CD4-positive, alpha-beta T cell (primary cell): ENCODE measurements at regions not wholly inside any gene's neighbourhood (a gene's known extent, or its start where the extent isn't known, plus 50 kb on each side); places are given as distances from the start of the nearest gene placed in this dataset.

Experiments used
- ATAC-seq: fragments of 200-7000 bp; cut with Tn5 transposase; one replicate; pipeline ENCODE4 v1.10.0; 2022; ENCODE audit warnings: mild to moderate bottlenecking; ENCODE audit not compliant: poor library complexity
- CTCF ChIA-PET: fragments of 350-600 bp; sonication (Branson Sonifier 250); formaldehyde crosslinking; loops from one replicate; lab custom pipeline; 2021; ENCODE audit warnings: antibody characterized with exemption, inconsistent platforms; lab: Charles Lee
- POLR2A ChIA-PET: fragments of 350-600 bp; sonication (Branson Sonifier 250); formaldehyde crosslinking; loops from one replicate; lab custom pipeline; 2021; ENCODE audit warnings: antibody characterized with exemption, inconsistent platforms; lab: Charles Lee
- DNase-seq, 14 experiments: peaks; one replicate each; pipeline ENCODE4 v3.0.0-alpha.2; 2013 to 2020; ENCODE audit warnings: mixed read lengths in 2 of 14
- H3K27ac ChIP-seq, 2 donors: one replicate each; pipeline versions ENCODE4 v1.5.1 to v1.7.0; 2013; ENCODE audit warnings: low read length in 2 of 2, low read depth in 1 of 2, mild to moderate bottlenecking in 1 of 2
- H3K27me3 ChIP-seq, 2 experiments: 1 replicate in 1 of 2; 2 replicates in 1 of 2; pipeline versions ENCODE4 v1.6.1 to v1.7.0; 2013; ENCODE audit warnings: low read length in 2 of 2, control low read depth in 1 of 2, mild to moderate bottlenecking in 1 of 2, moderate library complexity in 1 of 2; ENCODE audit not compliant: insufficient read depth in 2 of 2, control insufficient read depth in 1 of 2
- H3K36me3 ChIP-seq: one replicate; pipeline ENCODE4 v1.6.1; 2013; ENCODE audit warnings: low read length, control low read depth; ENCODE audit not compliant: insufficient read depth
- H3K4me1 ChIP-seq: one replicate; pipeline ENCODE4 v1.6.1; 2013; ENCODE audit warnings: low read length, control low read depth; ENCODE audit not compliant: insufficient read depth
- H3K4me3 ChIP-seq: one replicate; pipeline ENCODE4 v1.5.1; 2013; ENCODE audit warnings: mild to moderate bottlenecking, low read length, moderate library complexity
- H3K9me3 ChIP-seq, 2 experiments: 1 replicate in 1 of 2; 2 replicates in 1 of 2; pipeline versions ENCODE4 v1.6.1 to v1.7.0; 2013; ENCODE audit warnings: low read length in 2 of 2, mild to moderate bottlenecking in 2 of 2, control low read depth in 1 of 2, moderate library complexity in 1 of 2; ENCODE audit not compliant: control insufficient read depth in 1 of 2, insufficient read depth in 1 of 2
- H3K27ac Mint-ChIP-seq: one replicate; pipeline ENCODE4 v1.8.0; 2020; ENCODE audit warnings: mixed read lengths
- H3K27me3 Mint-ChIP-seq: one replicate; pipeline ENCODE4 v1.8.0; 2021; ENCODE audit warnings: mixed read lengths
- H3K36me3 Mint-ChIP-seq: one replicate; pipeline ENCODE4 v1.8.0; 2021; ENCODE audit warnings: low read depth, mixed read lengths
- H3K4me1 Mint-ChIP-seq: one replicate; pipeline ENCODE4 v1.8.0; 2021; ENCODE audit warnings: low read depth, mixed read lengths
- H3K4me3 Mint-ChIP-seq: one replicate; pipeline ENCODE4 v1.8.0; 2020; ENCODE audit warnings: mild to moderate bottlenecking, mixed read lengths
- H3K9me3 Mint-ChIP-seq: one replicate; pipeline ENCODE4 v1.8.0; 2020; ENCODE audit warnings: mixed read lengths
- intact Hi-C, 2 experiments: fragments of 100-400 bp; cut with DNase I in 1 of 2; cut with micrococcal nuclease in 1 of 2; formaldehyde crosslinking; loops; one replicate each; pipeline versions ENCODE4 v1.15.1 to v1.9.0; 2023 to 2025; cut with DNase I, micrococcal nuclease
- TF ChIP-seq, protein P1 (sequence below): fragments of 200-600 bp; IDR thresholded peaks from one replicate; pipeline ENCODE4 v1.8.0; 2022; ENCODE audit warnings: antibody characterized with exemption, mild to moderate bottlenecking

DNA sequence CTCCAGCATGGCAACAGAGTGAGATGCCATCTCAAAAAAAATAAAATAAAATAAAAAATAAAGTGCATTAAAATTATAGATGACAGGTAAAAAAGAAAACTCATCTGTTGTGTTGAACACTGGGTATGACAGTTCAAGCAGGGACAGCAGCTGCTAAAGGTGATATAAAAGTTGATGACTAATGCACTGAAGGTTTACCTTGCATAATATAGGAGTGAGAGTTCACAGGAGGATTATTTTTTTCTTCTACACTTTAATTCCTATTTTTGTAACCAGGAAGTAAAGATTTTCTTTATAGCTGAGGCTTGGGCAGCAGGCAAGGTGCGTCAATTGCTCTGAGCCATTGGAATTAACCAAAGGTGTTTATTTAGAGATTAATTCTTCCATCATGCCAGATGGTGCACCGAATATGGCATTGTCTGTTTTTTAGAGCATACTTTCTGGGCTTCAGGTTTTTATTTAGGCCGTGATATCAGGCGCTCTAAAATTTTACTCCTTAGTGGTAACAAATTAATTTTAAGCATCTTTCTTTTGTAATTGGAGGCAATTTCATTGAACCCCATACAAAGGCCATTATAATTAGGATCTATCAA lies 337.0 kb upstream of the SLC10A2 start:
- peaks cover 0 to 6% of the 10 kb centered on the region in 2 experiments for H3K9me3 ChIP-seq
- CTCF ChIA-PET = no interaction called here
- no peaks in the 10 kb centered on the region for H3K36me3 ChIP-seq
- no peaks in the 10 kb centered on the region for H3K4me1 ChIP-seq
- intact Hi-C loops = no loop called here
- Mint-ChIP-seq H3K4me3 (no peak overlapping the region), H3K27me3 (no peaks in the 10 kb centered on the region), H3K9me3 (peaks cover 7% of the 10 kb centered on the region), H3K27ac (no peak overlapping the region), H3K36me3 (no peaks in the 10 kb centered on the region), H3K4me1 (no peaks in the 10 kb centered on the region)
- H3K27me3 ChIP-seq = no peaks in the 10 kb centered on the region
- POLR2A ChIA-PET = no interaction called here
- no peak overlapping the region for H3K4me3 ChIP-seq
- ATAC-seq = no peak
- TF ChIP-seq, protein P1, sequence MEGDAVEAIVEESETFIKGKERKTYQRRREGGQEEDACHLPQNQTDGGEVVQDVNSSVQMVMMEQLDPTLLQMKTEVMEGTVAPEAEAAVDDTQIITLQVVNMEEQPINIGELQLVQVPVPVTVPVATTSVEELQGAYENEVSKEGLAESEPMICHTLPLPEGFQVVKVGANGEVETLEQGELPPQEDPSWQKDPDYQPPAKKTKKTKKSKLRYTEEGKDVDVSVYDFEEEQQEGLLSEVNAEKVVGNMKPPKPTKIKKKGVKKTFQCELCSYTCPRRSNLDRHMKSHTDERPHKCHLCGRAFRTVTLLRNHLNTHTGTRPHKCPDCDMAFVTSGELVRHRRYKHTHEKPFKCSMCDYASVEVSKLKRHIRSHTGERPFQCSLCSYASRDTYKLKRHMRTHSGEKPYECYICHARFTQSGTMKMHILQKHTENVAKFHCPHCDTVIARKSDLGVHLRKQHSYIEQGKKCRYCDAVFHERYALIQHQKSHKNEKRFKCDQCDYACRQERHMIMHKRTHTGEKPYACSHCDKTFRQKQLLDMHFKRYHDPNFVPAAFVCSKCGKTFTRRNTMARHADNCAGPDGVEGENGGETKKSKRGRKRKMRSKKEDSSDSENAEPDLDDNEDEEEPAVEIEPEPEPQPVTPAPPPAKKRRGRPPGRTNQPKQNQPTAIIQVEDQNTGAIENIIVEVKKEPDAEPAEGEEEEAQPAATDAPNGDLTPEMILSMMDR = no peak
- no peak overlapping the region for H3K27ac ChIP-seq
- no peak for DNase-seq

GRCh38 chr13:103395139-103395538 lies 328.9 kb upstream of the SLC10A2 start:
- intact Hi-C loops = no loop called here
- POLR2A ChIA-PET = no interaction called here
- Mint-ChIP-seq H3K4me3 (no peak overlapping the region), H3K36me3 (no peaks in the 10 kb centered on the region), H3K4me1 (no peaks in the 10 kb centered on the region), H3K9me3 (peaks cover 7% of the 10 kb centered on the region), H3K27ac (no peak overlapping the region), H3K27me3 (no peaks in the 10 kb centered on the region)
- TF ChIP-seq, protein P1 = no peak
- no peak for ATAC-seq
- Histone ChIP-seq H3K4me3 (no peak overlapping the region), H3K36me3 (no peaks in the 10 kb centered on the region), H3K4me1 (no peaks in the 10 kb centered on the region), H3K27ac (no peak overlapping the region), H3K9me3 (peaks cover 0 to 10% of the 10 kb centered on the region in 2 experiments), H3K27me3 (no peaks in the 10 kb centered on the region)
- DNase-seq = no peak
- CTCF ChIA-PET = no interaction called here

DNA sequence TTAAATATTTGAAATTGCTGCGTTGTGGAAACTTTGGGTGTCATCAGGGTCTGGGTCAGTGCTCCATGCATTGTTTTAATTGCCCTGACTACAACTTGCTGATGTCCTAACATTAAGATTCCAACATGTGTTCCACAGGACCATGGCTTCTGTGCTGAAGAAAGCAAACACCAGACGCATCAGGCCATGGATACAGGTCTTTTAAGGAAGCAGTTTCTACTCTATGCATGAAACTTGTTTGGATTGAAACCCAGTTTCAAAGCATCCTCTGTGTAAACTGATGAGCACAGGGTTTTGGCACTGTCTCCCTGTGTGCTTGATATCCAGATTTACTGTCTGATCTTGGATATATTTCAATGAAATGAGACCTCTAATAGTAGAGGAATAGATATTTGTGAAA lies 328.4 kb upstream of the SLC10A2 start:
- H3K27ac ChIP-seq = no peak overlapping the region

More for the DNA sequence above, 328.4 kb upstream of the SLC10A2 start:
- intact Hi-C loops = no loop called here
- H3K4me1 ChIP-seq = no peaks in the 10 kb centered on the region
- ChIA-PET POLR2A (no interaction called here), CTCF (no interaction called here)
- ATAC-seq = no peak
- H3K27me3 Mint-ChIP-seq = no peaks in the 10 kb centered on the region
- no peaks in the 10 kb centered on the region for H3K4me1 Mint-ChIP-seq
- no peaks in the 10 kb centered on the region for H3K36me3 Mint-ChIP-seq
- no peak overlapping the region for H3K4me3 Mint-ChIP-seq
- no peak for DNase-seq
- no peaks in the 10 kb centered on the region for H3K36me3 ChIP-seq
- no peak overlapping the region for H3K4me3 ChIP-seq
- H3K9me3 Mint-ChIP-seq = peaks cover 6% of the 10 kb centered on the region
- peaks cover 0 to 10% of the 10 kb centered on the region in 2 experiments for H3K9me3 ChIP-seq
- no peak overlapping the region for H3K27ac Mint-ChIP-seq
- no peaks in the 10 kb centered on the region for H3K27me3 ChIP-seq
- TF ChIP-seq, protein P1 = no peak
